ENCODE measurements at regions not wholly inside any gene's neighbourhood (a gene's known extent, or its start where the extent isn't known, plus 50 kb on each side); places are given as distances from the start of the nearest gene placed in this dataset.
"Not testable (repeated sequence)": the region's sequence is repeated elsewhere in the genome, so short reads cannot be mapped to it uniquely, and the experiment has no call there.

DNA sequence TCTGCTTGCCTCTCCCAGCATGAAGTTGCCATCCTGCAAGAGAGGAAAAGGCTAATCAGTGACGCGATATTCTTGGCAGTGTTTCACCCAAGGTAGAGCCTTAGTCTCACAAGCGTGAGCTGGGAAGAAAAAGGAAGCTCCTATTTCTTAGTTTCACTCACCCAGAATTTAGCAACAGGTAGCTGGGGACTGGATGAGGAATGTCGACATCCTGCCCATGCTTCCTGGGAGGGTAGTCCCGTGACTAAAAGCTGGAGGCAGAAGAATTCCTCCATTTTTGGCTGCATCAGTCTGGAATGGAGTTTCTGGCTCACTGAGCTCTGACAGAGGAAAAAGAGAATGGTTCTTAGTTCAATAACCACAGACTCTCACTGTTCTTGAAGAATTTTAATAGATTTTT lies 198.4 kb downstream of the UBE2NL start:
- TF ChIP-seq CTCF (IDR thresholded peaks at IDR 0.05 in 2 of 3, conservative IDR thresholded peaks at IDR 0.05 in 1 of 3; ENCODE audit: insufficient read depth in 2 of 3, low read depth in 1 of 3, low read length in 3 of 3); GATAD2B (IDR thresholded peaks at IDR 0.05; ENCODE audit: borderline replicate concordance); FOXA1 (IDR thresholded peaks at IDR 0.05; ENCODE audit: borderline replicate concordance); CHD2 (IDR thresholded peaks at IDR 0.05; ENCODE audit: low read depth, low read length); BHLHE40 (IDR thresholded peaks at IDR 0.05; ENCODE audit: low read length); KDM1A (IDR thresholded peaks at IDR 0.05); ZNF408 (CRISPR knock-in tag; IDR thresholded peaks at IDR 0.05; ENCODE audit: low read depth): not testable (repeated sequence)
- TF ChIP-seq, protein P1, sequence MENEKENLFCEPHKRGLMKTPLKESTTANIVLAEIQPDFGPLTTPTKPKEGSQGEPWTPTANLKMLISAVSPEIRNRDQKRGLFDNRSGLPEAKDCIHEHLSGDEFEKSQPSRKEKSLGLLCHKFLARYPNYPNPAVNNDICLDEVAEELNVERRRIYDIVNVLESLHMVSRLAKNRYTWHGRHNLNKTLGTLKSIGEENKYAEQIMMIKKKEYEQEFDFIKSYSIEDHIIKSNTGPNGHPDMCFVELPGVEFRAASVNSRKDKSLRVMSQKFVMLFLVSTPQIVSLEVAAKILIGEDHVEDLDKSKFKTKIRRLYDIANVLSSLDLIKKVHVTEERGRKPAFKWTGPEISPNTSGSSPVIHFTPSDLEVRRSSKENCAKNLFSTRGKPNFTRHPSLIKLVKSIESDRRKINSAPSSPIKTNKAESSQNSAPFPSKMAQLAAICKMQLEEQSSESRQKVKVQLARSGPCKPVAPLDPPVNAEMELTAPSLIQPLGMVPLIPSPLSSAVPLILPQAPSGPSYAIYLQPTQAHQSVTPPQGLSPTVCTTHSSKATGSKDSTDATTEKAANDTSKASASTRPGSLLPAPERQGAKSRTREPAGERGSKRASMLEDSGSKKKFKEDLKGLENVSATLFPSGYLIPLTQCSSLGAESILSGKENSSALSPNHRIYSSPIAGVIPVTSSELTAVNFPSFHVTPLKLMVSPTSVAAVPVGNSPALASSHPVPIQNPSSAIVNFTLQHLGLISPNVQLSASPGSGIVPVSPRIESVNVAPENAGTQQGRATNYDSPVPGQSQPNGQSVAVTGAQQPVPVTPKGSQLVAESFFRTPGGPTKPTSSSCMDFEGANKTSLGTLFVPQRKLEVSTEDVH (IDR thresholded peaks at IDR 0.05; ENCODE audit: low read depth, partially characterized antibody), result not testable (repeated sequence)
